ENCODE measurements at regions not wholly inside any gene's neighbourhood (a gene's known extent, or its start where the extent isn't known, plus 50 kb on each side); places are given as distances from the start of the nearest gene placed in this dataset.

DNA sequence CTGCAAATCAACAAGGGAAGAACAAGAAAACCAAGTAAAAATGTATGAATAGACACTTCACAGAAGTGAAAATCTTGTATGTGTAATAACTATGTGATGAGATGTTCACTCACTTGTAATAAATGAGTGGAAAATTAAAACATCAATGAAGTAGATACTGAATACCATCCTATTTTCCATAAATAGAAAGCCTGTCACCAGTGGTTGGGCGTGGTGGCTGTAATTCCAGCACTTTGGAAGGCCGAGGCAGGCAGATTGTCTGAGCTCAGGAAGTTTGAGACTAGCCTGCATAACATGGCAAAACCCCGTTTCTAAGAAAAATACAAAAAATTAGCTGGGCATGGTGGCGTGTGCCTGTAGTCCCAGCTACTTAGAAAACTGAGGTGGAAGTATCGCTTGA, 53.5 kb upstream of the SOD3 start:
- H3K4me3 ChIP-seq (ENCODE audit: insufficient read depth, low read depth, low read length), result no peak overlapping the region
- in situ Hi-C loops (cut with MboI; ENCODE audit: low sequenced_read_pairs) (no loop called here), dilution Hi-C loops (cut with HindIII; ENCODE audit: low sequenced_read_pairs, unreplicated experiment) (no loop called here), intact Hi-C loops (cut with micrococcal nuclease) (no loop called here)
- no peaks in the 10 kb centered on the region for H3K36me3 ChIP-seq (ENCODE audit: control insufficient read depth, insufficient read depth, low read length)
- TF ChIP-seq MAZ (IDR thresholded peaks at IDR 0.05; ENCODE audit: borderline replicate concordance, low read depth, low read length), result no peak
- no peak for TF ChIP-seq MAFK (IDR thresholded peaks at IDR 0.05; ENCODE audit: low read depth, low read length)
- no peaks in the 10 kb centered on the region for H3K27me3 ChIP-seq (ENCODE audit: control insufficient read depth, insufficient read depth, low read length)
- POLR2A ChIA-PET (ENCODE audit: unreplicated experiment), result no interaction called here
- CTCF ChIA-PET, result interaction anchor here (1.1 to 1.2 kb wide), 2 partner anchors 11 to 269 kb away, joined by 3 to 4 read pairs; no protein-coding TSS in a partner anchor
- no peak overlapping the region for H3K4me2 ChIP-seq (ENCODE audit: low read depth, low read length)
- 85% methylated on average over 3 of the region's 5 CpGs; no CpG with 5 or more reads in 1 of the 2 experiments for WGBS, 2 experiments (ENCODE audit: extremely low coverage in 2 of 2, insufficient read length in 1 of 2)
- no peak overlapping the region for H3K23ac ChIP-seq (ENCODE audit: low read depth, low read length)
- H2BK20ac ChIP-seq (ENCODE audit: low read depth, low read length), result no peak overlapping the region
- no peak overlapping the region for H2AFZ ChIP-seq (replicated peaks; ENCODE audit: low read length, poor library complexity)
- H2AK5ac ChIP-seq (ENCODE audit: low read depth, low read length), result no peak overlapping the region
- BruUV-seq (replicated peaks), result no TSS peak
- H2BK15ac ChIP-seq (ENCODE audit: low read depth, low read length), result no peak overlapping the region
- no peak for ATAC-seq (ENCODE audit: low read depth)
- no peak overlapping the region for H4K8ac ChIP-seq (ENCODE audit: low read depth in 2 of 2, low read length in 2 of 2)
- H3K4me1 ChIP-seq (ENCODE audit: control insufficient read depth, insufficient read depth, low read length), result no peaks in the 10 kb centered on the region
- H3K56ac ChIP-seq (ENCODE audit: extremely low read depth, insufficient read depth, low read length), result no peak overlapping the region
- DNase-seq, result no peak
- H2BK120ac ChIP-seq (ENCODE audit: low read depth, low read length), result no peak overlapping the region
- no peaks in the 10 kb centered on the region for H4K20me1 ChIP-seq (ENCODE audit: insufficient read depth, low read length)
- no peak overlapping the region for H3K14ac ChIP-seq (replicated peaks; ENCODE audit: low read depth, low read length)
- no peak overlapping the region for H2BK5ac ChIP-seq (ENCODE audit: low read depth, low read length, poor library complexity, severe bottlenecking)
- peaks cover 9% of the 10 kb centered on the region for H3K9me3 ChIP-seq (ENCODE audit: control insufficient read depth, insufficient read depth, low read length)
- no peak overlapping the region for H3K4ac ChIP-seq (ENCODE audit: low read depth, low read length)
- H3K9me1 ChIP-seq (ENCODE audit: insufficient read depth, low read length), result no peaks in the 10 kb centered on the region
- no peak overlapping the region for H4K5ac ChIP-seq (ENCODE audit: low read depth, low read length)
- no peak overlapping the region for H3K18ac ChIP-seq (ENCODE audit: low read depth, low read length)
- H3K9ac ChIP-seq (ENCODE audit: low read depth, low read length), result no peak overlapping the region
- no peak overlapping the region for H2AK9ac ChIP-seq (replicated peaks; ENCODE audit: low read depth, low read length, poor library complexity)
- no peak overlapping the region for H3K27ac ChIP-seq (ENCODE audit: insufficient read depth, low read length)
- H4K91ac ChIP-seq (ENCODE audit: insufficient read depth, low read depth, low read length), result no peak overlapping the region
- H3K79me1 ChIP-seq (ENCODE audit: low read depth in 1 of 2, low read length in 2 of 2), result no peaks in the 10 kb centered on the region

All from IMR-90 (cell line).